GM21381 (cell line): ENCODE measurements at regions not wholly inside any gene's neighbourhood (a gene's known extent, or its start where the extent isn't known, plus 50 kb on each side); places are given as distances from the start of the nearest gene placed in this dataset.

Experiments used
- ATAC-seq: cut with Tn5 transposase; IDR thresholded peaks from one replicate; pipeline ENCODE4 v1.9.1; 2021; ENCODE audit warnings: mild to moderate bottlenecking, moderate library complexity; ENCODE audit not compliant: unreplicated experiment

- no peak for ATAC-seq
These were observed 260.8 kb upstream of the RRP15 start for GRCh38 chr1:218024211-218024720.

GRCh38 chr1:218025454-218025853 lies 259.6 kb upstream of the RRP15 start:
- no peak for ATAC-seq

- no peak for ATAC-seq
These were observed 257.9 kb upstream of the RRP15 start for GRCh38 chr1:218027152-218027551.

GRCh38 chr1:218030846-218031245 lies 254.2 kb upstream of the RRP15 start:
- no peak for ATAC-seq

- no peak for ATAC-seq
These were observed 253.2 kb upstream of the RRP15 start for GRCh38 chr1:218031901-218032300.

- no peak for ATAC-seq
These were observed 250.6 kb upstream of the RRP15 start for GRCh38 chr1:218034468-218034867.

GRCh38 chr1:218048828-218049420 lies 236.2 kb upstream of the RRP15 start:
- ATAC-seq: no peak

- ATAC-seq: no peak
These were observed 235.5 kb upstream of the RRP15 start for GRCh38 chr1:218049641-218050040.

GRCh38 chr1:218058730-218059129 lies 226.4 kb upstream of the RRP15 start:
- ATAC-seq: no peak

- no peak for ATAC-seq
These were observed 220.7 kb upstream of the RRP15 start for GRCh38 chr1:218064426-218064825.

- ATAC-seq: no peak
These were observed 218.8 kb upstream of the RRP15 start for GRCh38 chr1:218066332-218066731.

- no peak for ATAC-seq
These were observed 216.9 kb upstream of the RRP15 start for GRCh38 chr1:218068241-218068640.

GRCh38 chr1:218069180-218069579 lies 215.9 kb upstream of the RRP15 start:
- ATAC-seq: no peak

GRCh38 chr1:218073062-218073461 lies 212.0 kb upstream of the RRP15 start:
- ATAC-seq: no peak

GRCh38 chr1:218078916-218079315 lies 206.2 kb upstream of the RRP15 start:
- no peak for ATAC-seq

GRCh38 chr1:218079347-218079746 lies 205.7 kb upstream of the RRP15 start:
- ATAC-seq: no peak

GRCh38 chr1:218079820-218080219 lies 205.3 kb upstream of the RRP15 start:
- ATAC-seq: no peak

- no peak for ATAC-seq
These were observed 204.2 kb upstream of the RRP15 start for GRCh38 chr1:218080863-218081262.

- ATAC-seq: no peak
These were observed 203.7 kb upstream of the RRP15 start for GRCh38 chr1:218081358-218081757.

- ATAC-seq: no peak
These were observed 194.6 kb upstream of the RRP15 start for GRCh38 chr1:218090459-218090858.

- no peak for ATAC-seq
These were observed 183.7 kb upstream of the RRP15 start for GRCh38 chr1:218101409-218101808.

GRCh38 chr1:218108034-218108433 lies 177.1 kb upstream of the RRP15 start:
- ATAC-seq: no peak

- ATAC-seq: no peak
These were observed 172.2 kb upstream of the RRP15 start for GRCh38 chr1:218112862-218113261.
